GM13977 (cell line): ENCODE measurements at regions not wholly inside any gene's neighbourhood (a gene's known extent, or its start where the extent isn't known, plus 50 kb on each side); places are given as distances from the start of the nearest gene placed in this dataset.
"Not testable (repeated sequence)": the region's sequence is repeated elsewhere in the genome, so short reads cannot be mapped to it uniquely, and the experiment has no call there.

Experiments used
- DNase-seq: peaks from one replicate; pipeline ENCODE4 v3.0.0; 2012; ENCODE audit warnings: low spot score
- in situ Hi-C: fragments of 300-500 bp; cut with MboI; formaldehyde crosslinking; loops from one replicate; pipeline ENCODE4 v1.12.0; 2022; ENCODE audit warnings: low sequenced_read_pairs, low pct_unique_long_range_greater_than_20kb, mixed read lengths, inconsistent platforms; ENCODE audit not compliant: unreplicated experiment
- TF ChIP-seq, protein P1 (sequence below): IDR thresholded peaks from 2 replicates; pipeline ENCODE4 v1.5.1; 2012; ENCODE audit warnings: mild to moderate bottlenecking, control low read depth; ENCODE audit not compliant: insufficient read depth; ENCODE audit errors: extremely low read depth, missing control alignments

DNA sequence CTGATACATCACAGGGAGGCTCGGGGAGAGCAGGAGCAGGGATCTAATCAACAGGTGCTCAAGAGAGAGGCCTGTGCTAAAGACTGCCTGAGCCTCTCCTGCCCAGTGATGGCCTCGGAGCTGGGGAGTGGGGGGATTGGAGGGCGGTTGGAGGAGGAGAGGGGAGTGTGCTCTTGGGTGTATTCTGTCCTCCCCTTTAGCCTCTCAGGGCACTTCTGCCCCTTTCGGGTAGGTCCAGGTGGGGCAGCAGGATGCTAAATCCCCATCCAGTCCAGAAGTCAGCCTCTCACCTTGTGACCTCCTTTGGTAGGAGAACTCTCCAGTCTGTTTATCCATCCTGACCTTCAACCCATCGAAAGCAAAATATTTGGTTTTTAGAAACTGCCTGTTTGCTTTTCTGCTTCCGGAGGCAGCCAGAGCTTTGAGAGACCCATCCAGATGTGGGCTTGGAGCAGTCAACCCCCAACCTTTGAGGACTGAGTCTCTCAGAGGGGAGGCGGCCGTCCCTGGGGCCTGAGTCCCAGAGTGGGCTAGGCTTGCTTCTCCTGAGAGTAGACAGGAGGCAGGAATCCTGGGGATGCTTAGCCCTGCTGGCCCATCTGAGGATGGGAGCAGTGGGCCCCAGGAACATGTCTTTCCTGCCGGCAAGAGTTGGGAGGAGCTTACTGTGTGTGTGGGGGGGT is 105.2 kb upstream of the SYT13 start:
- TF ChIP-seq, protein P1, sequence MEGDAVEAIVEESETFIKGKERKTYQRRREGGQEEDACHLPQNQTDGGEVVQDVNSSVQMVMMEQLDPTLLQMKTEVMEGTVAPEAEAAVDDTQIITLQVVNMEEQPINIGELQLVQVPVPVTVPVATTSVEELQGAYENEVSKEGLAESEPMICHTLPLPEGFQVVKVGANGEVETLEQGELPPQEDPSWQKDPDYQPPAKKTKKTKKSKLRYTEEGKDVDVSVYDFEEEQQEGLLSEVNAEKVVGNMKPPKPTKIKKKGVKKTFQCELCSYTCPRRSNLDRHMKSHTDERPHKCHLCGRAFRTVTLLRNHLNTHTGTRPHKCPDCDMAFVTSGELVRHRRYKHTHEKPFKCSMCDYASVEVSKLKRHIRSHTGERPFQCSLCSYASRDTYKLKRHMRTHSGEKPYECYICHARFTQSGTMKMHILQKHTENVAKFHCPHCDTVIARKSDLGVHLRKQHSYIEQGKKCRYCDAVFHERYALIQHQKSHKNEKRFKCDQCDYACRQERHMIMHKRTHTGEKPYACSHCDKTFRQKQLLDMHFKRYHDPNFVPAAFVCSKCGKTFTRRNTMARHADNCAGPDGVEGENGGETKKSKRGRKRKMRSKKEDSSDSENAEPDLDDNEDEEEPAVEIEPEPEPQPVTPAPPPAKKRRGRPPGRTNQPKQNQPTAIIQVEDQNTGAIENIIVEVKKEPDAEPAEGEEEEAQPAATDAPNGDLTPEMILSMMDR, result no peak
- in situ Hi-C loops, result loop anchor here (25.0 kb wide), 1 partner anchor 371 kb away; no protein-coding TSS in a partner anchor
- no peak for DNase-seq

DNA sequence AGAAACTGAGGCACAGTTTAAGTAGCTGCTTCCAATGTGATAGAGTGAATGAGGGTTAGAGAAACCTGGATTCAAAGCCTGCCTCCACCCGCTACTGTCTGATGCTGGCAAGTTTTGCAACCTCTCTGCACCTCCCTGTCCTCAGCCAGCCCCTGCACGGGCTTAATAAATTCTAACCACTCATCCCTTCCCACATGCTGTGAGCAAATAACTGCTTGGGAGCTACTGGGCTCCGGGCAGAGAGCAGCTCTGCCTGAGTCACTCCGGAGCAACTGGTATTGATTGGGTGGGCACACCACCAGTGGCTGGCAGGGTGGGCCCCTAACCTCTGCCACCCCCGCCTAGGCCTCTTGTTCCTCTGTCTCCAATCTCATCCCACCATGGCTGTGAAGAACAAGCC is 104.3 kb upstream of the SYT13 start:
- TF ChIP-seq, protein P1, result no peak
- in situ Hi-C loops, result loop anchor here (25.0 kb wide), 1 partner anchor 372 kb away; no protein-coding TSS in a partner anchor
- DNase-seq, result no peak

DNA sequence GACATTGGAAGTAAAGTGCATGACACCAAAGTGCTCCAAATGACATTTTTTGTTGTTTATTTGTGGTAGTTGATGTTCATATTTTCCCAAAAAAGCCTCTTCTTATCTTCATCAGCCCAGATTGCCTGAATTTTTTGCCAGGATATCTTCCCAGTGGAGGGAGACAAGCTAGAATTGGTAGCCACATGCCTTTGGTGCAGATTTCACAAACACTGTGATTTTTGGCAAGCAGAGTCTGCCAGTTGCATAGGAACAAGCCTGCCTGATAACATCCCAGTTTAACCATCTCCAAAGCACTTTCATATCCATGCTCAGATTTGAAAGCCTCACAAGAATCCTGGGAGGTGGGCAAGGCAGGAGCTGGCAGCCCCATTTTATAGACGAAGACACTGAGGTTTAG is 102.3 kb upstream of the SYT13 start:
- TF ChIP-seq, protein P1, result no peak
- in situ Hi-C loops, result loop anchor here (25.0 kb wide), 1 partner anchor 374 kb away; no protein-coding TSS in a partner anchor
- DNase-seq, result no peak

DNA sequence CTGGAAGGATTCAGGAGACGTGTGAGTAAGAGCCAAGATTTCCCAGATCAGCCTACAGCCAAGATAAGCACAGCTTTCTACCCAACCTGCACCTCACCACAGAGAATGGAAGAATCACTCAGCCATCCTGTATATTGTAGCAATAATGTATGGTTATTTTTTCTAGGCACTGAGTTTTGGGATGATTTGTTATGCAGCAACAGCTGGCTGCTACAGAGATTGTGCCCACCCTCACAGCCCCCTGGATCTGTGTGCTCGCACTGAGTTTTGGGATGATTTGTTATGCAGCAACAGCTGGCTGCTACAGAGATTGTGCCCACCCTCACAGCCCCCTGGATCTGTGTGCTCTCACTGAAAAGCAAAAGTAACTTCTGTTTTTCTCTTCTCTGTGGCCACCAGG is 101.7 kb upstream of the SYT13 start:
- in situ Hi-C loops, result loop anchor here (25.0 kb wide), 1 partner anchor 374 kb away; no protein-coding TSS in a partner anchor
- DNase-seq, result not testable (repeated sequence)

DNA sequence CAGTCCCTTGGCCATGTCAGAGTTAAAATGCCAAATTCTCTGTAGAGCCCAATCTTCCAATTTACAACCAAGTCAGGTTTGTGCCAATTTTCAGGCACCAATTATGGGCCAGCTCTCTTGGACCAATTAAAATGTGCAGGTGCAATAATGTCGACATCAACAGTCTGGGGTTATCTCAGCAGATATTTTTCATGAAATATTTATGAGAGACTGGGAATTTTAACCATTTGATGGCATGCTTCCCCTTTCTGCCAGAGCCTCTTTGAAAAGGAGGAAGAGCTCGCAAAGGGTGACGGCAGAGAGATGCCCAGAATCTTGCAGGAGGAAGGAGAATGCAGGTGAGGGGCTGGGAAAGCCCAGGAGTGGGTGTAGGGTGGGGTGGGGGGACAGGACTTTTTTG is 100.8 kb upstream of the SYT13 start:
- no peak for DNase-seq
- in situ Hi-C loops, result loop anchor here (25.0 kb wide), 1 partner anchor 375 kb away; no protein-coding TSS in a partner anchor
- TF ChIP-seq, protein P1, result no peak

DNA sequence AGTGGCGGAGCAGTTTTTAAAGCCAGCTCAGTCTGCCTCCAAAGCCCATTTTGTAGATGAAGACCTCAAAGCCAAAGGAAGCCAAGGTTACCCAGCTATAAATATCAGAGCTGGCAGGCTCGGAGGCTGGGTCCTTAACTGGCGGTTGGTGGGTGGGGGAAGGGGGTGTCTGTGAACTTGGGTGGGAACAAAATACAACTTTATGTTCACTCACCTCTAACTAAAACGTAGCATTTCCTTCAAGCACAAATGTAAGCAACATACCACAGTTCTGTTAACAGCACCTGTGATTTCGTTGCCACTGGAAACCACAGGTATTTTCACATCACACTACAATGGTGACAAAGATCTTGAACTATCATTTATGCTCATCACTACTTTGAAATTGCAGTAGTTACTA is 99.7 kb upstream of the SYT13 start:
- DNase-seq, result no peak
- in situ Hi-C loops, result loop anchor here (25.0 kb wide), 1 partner anchor 376 kb away; no protein-coding TSS in a partner anchor
- TF ChIP-seq, protein P1, result no peak

DNA sequence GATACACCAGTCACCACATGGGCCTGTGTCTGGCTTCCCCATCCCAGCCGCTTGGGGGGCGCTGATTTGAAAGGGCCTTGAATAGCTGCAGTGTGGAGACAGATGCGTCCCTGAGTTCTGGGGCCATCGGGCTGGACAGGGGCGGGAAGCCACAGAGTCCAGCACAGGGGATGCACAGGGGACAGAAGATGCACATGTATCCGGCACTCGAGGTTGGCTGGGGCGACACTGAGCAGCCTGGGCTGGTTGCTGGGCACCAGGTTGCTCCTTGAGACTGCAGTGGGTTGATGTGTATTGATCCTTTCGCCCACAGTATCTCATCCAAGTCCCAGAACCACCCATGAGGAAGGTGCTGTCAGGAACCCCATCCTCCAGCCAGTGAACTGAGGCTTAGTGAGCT is 99.3 kb upstream of the SYT13 start:
- in situ Hi-C loops, result loop anchor here (25.0 kb wide), 1 partner anchor 377 kb away; no protein-coding TSS in a partner anchor
- no peak for DNase-seq
- TF ChIP-seq, protein P1, result no peak
